ENCODE measurements at regions not wholly inside any gene's neighbourhood (a gene's known extent, or its start where the extent isn't known, plus 50 kb on each side); places are given as distances from the start of the nearest gene placed in this dataset.

DNA sequence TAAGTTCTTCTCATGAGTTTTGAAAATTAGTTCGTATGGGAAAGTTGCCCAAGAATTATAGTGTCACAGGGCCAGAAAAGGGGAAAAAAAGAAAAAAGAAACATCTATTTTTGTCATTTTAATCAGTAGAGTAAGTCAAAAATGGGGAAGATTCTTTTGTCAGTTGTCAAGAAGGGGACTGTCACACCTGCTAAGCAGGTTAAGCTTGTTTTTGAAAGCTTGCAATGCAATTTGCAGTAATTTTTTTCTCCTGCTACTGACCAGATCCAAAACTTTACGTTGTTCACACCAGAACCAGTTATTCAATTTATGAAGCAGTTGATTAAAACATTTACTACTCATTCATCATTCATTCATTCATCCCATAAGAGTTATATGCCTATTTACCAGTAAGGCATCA lies 171.4 kb downstream of the SOX4 start:
- ChIA-PET CTCF (interaction anchor here (1.0 kb wide), 1 partner anchor 10 kb away, joined by 3 read pairs; no protein-coding TSS in a partner anchor), POLR2A (no interaction called here)
- TF ChIP-seq, protein P1, sequence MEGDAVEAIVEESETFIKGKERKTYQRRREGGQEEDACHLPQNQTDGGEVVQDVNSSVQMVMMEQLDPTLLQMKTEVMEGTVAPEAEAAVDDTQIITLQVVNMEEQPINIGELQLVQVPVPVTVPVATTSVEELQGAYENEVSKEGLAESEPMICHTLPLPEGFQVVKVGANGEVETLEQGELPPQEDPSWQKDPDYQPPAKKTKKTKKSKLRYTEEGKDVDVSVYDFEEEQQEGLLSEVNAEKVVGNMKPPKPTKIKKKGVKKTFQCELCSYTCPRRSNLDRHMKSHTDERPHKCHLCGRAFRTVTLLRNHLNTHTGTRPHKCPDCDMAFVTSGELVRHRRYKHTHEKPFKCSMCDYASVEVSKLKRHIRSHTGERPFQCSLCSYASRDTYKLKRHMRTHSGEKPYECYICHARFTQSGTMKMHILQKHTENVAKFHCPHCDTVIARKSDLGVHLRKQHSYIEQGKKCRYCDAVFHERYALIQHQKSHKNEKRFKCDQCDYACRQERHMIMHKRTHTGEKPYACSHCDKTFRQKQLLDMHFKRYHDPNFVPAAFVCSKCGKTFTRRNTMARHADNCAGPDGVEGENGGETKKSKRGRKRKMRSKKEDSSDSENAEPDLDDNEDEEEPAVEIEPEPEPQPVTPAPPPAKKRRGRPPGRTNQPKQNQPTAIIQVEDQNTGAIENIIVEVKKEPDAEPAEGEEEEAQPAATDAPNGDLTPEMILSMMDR (IDR thresholded peaks at IDR 0.05; ENCODE audit: control extremely low read depth, extremely low read depth, low read depth, missing control alignments) = no peak
- DNase-seq (ENCODE audit: extremely low spot score) = no peak

DNA sequence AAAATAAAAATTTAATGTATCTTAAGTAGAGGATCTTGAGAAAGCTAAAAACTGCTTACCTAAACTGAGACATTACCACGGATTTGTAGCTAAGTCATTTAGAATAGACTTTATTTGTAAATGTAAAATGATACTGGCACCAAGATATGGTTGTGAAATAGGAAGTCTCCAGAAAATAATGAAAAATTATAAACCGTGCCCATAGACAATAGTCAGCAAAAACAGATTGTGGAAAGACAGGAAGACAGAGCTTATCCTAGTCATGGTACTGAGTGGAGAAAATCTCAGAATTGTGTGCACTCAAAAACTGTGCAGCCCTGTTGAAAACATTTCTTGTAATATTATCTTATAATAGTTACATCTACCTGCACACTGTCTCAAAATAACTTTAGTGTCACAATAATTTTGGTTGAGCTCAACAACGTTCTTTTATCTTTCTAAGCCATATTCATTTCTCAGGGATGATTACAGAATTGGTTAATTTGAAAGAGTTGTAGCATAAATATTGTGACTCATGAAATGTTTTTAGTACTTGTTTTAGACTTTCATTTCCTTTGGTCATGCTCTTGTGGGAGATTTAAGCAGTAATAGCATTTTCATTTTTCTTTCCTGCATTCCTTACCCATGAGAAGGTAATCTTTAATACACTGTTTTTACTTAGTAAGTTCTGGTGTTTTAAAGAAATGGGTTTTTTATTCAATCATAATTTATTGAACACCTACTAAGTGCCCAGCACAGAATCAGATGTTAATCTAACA lies 174.5 kb downstream of the SOX4 start:
- TF ChIP-seq, protein P1 (IDR thresholded peaks at IDR 0.05; ENCODE audit: control extremely low read depth, extremely low read depth, low read depth, missing control alignments) = no peak
- POLR2A ChIA-PET = no interaction called here

DNA sequence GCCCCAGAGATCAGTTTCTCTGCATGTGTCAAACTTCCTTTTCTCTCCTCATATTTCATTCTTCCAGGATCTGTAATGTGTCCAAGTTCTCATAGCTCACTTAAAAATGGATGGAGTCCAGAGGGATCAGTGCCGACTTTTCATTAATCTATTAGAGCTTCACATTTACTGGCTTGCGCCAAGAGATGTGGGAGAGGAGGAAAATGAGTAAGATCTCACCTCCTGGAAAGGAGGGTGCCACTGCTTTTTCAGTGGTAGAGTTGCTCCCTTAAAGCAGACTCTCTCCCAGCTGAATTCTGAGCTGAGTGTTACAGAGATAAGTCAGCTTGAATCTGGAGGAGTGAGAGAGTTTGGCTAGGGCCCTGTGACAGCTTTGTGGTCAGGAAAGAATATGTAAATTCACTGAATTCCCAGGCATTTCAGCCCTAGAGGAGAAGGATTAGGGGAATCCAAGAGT lies 175.9 kb downstream of the SOX4 start:
- POLR2A ChIA-PET = no interaction called here
- CTCF ChIA-PET = interaction anchor here (1.3 kb wide), 1 partner anchor 20 kb away, joined by 5 read pairs; no protein-coding TSS in a partner anchor
- DNase-seq (ENCODE audit: extremely low spot score) = no peak
- TF ChIP-seq, protein P1 (IDR thresholded peaks at IDR 0.05; ENCODE audit: control extremely low read depth, extremely low read depth, low read depth, missing control alignments) = no peak

More for the DNA sequence above, 174.5 kb downstream of the SOX4 start:
- no peak for DNase-seq (ENCODE audit: extremely low spot score)
- CTCF ChIA-PET = interaction anchor here (0.6 to 0.8 kb wide), 2 partner anchors 23 to 233 kb away, joined by 3 read pairs; no protein-coding TSS in a partner anchor

DNA sequence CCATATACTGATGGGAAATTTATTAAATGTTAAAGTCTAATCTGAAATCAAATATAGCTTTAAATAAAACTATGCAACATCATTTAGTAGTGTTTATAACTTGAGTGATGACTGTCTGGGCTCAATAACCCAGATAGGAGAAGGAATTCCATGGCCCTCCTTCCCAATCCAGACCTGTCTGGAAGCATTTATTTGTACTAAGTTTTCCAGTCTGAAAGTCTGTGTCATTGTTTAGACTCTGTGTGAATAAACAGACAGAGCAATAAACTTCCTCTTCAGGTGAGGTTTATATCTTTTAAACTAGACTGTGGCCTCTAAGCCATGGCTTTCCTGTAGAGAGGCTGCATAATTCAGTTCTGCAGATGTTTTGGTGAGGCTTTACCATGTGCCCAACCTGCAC lies 176.4 kb downstream of the SOX4 start:
- DNase-seq (ENCODE audit: extremely low spot score) = no peak
- TF ChIP-seq, protein P1 (IDR thresholded peaks at IDR 0.05; ENCODE audit: control extremely low read depth, extremely low read depth, low read depth, missing control alignments) = no peak
- POLR2A ChIA-PET = no interaction called here
- CTCF ChIA-PET = interaction anchor here (1.3 kb wide), 1 partner anchor 21 kb away, joined by 5 read pairs; no protein-coding TSS in a partner anchor

DNA sequence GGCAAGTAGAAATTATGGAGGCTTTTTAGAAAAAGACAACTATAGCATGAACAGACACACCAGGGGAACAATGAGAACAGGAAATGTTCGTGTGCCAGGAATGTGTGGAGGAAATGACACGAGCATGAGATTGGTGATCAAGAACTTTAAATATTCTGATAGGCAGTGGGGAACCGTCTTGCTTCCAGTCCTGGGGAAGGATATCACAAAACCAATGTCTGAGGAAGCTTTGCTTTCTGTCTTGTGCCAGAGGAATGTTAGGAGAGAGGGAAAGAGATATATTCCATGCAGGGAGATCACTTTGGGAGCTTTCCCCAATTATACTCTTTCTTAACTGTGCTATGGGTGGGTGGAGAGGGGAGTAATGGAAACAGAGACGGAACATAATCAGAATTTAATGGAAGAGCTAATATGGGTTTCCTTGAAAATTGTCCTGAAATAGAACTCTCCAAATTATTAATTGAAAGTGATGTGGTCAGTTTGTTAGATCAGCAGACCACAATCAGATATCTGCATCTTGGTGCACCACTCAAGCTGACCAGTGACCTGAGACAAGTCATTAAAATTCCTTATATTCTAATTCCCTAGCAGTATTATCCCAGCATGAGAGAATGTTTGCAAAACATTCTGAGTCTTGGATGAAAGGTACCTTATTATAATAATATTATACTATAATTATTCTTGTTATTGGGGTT lies 178.2 kb downstream of the SOX4 start:
- ChIA-PET CTCF (interaction anchor here (1.3 kb wide), 1 partner anchor 12 kb away, joined by 6 read pairs; no protein-coding TSS in a partner anchor), POLR2A (no interaction called here)
- TF ChIP-seq, protein P1 (IDR thresholded peaks at IDR 0.05; ENCODE audit: control extremely low read depth, extremely low read depth, low read depth, missing control alignments) = no peak
- no peak for DNase-seq (ENCODE audit: extremely low spot score)

DNA sequence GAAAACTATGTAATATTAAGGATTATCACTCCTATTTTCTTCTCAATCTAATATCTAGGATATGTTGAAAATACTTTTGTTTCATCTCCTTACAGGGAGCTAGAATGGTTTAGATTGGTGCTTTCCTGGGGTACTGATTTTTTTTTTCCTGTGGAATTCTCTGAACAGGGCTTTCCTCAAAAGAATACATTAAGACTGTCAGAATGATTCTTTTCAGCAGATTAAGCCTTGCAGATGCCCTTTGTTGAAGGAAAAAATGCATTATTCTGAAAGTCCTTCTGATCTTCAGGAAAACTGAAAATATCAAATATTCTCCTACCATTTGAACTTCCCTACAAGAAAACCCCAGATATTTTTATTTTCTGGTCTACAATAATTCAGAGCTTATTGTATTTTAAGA lies 178.9 kb downstream of the SOX4 start:
- ChIA-PET POLR2A (no interaction called here), CTCF (interaction anchor here (1.1 kb wide), 2 partner anchors 13 to 35 kb away, joined by 3 to 6 read pairs; no protein-coding TSS in a partner anchor)
- TF ChIP-seq, protein P1 (IDR thresholded peaks at IDR 0.05; ENCODE audit: control extremely low read depth, extremely low read depth, low read depth, missing control alignments) = no peak
- no peak for DNase-seq (ENCODE audit: extremely low spot score)
